ENCODE measurements at regions not wholly inside any gene's neighbourhood (a gene's known extent, or its start where the extent isn't known, plus 50 kb on each side); places are given as distances from the start of the nearest gene placed in this dataset.

GRCh38 chr4:148944839-148945219 lies 502.6 kb upstream of the NR3C2 start:
- H3K9me3 Mint-ChIP-seq (ENCODE audit: unreplicated experiment): no peaks in the 10 kb centered on the region
- no peaks in the 10 kb centered on the region for H3K4me1 Mint-ChIP-seq (ENCODE audit: low read depth, unreplicated experiment)
- no peak for TF ChIP-seq CTCF (IDR thresholded peaks at IDR 0.05; ENCODE audit: insufficient read depth in 1 of 2, low read depth in 1 of 2, low read length in 1 of 2, severe bottlenecking in 1 of 2, unreplicated experiment in 1 of 2)
- no TSS peak for BruUV-seq (replicated peaks)
- no peaks in the 10 kb centered on the region for H3K27me3 Mint-ChIP-seq (ENCODE audit: insufficient read depth, unreplicated experiment)
- no peaks in the 10 kb centered on the region for H3K36me3 Mint-ChIP-seq (ENCODE audit: insufficient read depth, unreplicated experiment)
- Histone ChIP-seq H3K36me3 (ENCODE audit: control insufficient read depth, insufficient read depth, low read length) (no peaks in the 10 kb centered on the region), H3K9me3 (no peaks in the 10 kb centered on the region), H3K4me1 (no peaks in the 10 kb centered on the region), H3K4me3 (ENCODE audit: low read depth, low read length) (no peak overlapping the region), H3K27me3 (replicated peaks; ENCODE audit: control insufficient read depth, insufficient read depth, low read length) (no peaks in the 10 kb centered on the region)
- DNase-seq: no peak
- H3K27ac Mint-ChIP-seq (ENCODE audit: unreplicated experiment): no peak overlapping the region
- no peak overlapping the region for H3K4me3 Mint-ChIP-seq (ENCODE audit: unreplicated experiment)
- POLR2A ChIA-PET: no interaction called here
- intact Hi-C loops (cut with micrococcal nuclease; ENCODE audit: unreplicated experiment): no loop called here
- CTCF ChIA-PET: no interaction called here

GRCh38 chr4:148944136-148944838 lies 502.1 kb upstream of the NR3C2 start:
- Histone ChIP-seq H3K4me1 (no peaks in the 10 kb centered on the region), H3K27me3 (replicated peaks; ENCODE audit: control insufficient read depth, insufficient read depth, low read length) (no peaks in the 10 kb centered on the region), H3K36me3 (ENCODE audit: control insufficient read depth, insufficient read depth, low read length) (no peaks in the 10 kb centered on the region), H3K4me3 (ENCODE audit: low read depth, low read length) (no peak overlapping the region), H3K9me3 (no peaks in the 10 kb centered on the region)
- Mint-ChIP-seq H3K9me3 (ENCODE audit: unreplicated experiment) (no peaks in the 10 kb centered on the region), H3K4me3 (ENCODE audit: unreplicated experiment) (no peak overlapping the region), H3K27ac (ENCODE audit: unreplicated experiment) (no peak overlapping the region), H3K4me1 (ENCODE audit: low read depth, unreplicated experiment) (no peaks in the 10 kb centered on the region), H3K36me3 (ENCODE audit: insufficient read depth, unreplicated experiment) (no peaks in the 10 kb centered on the region), H3K27me3 (ENCODE audit: insufficient read depth, unreplicated experiment) (peaks cover 4% of the 10 kb centered on the region)
- no TSS peak for BruUV-seq (replicated peaks)
- ChIA-PET CTCF (no interaction called here), POLR2A (no interaction called here)
- DNase-seq: no peak
- intact Hi-C loops (cut with micrococcal nuclease; ENCODE audit: unreplicated experiment): no loop called here
- no peak for TF ChIP-seq CTCF (IDR thresholded peaks at IDR 0.05; ENCODE audit: insufficient read depth in 1 of 2, low read depth in 1 of 2, low read length in 1 of 2, severe bottlenecking in 1 of 2, unreplicated experiment in 1 of 2)

GRCh38 chr4:148934926-148935578 lies 492.8 kb upstream of the NR3C2 start:
- Mint-ChIP-seq H3K27ac (ENCODE audit: unreplicated experiment) (no peak overlapping the region), H3K9me3 (ENCODE audit: unreplicated experiment) (peaks cover 15% of the 10 kb centered on the region), H3K4me3 (ENCODE audit: unreplicated experiment) (no peak overlapping the region), H3K4me1 (ENCODE audit: low read depth, unreplicated experiment) (no peaks in the 10 kb centered on the region), H3K27me3 (ENCODE audit: insufficient read depth, unreplicated experiment) (peaks cover 23% of the 10 kb centered on the region), H3K36me3 (ENCODE audit: insufficient read depth, unreplicated experiment) (no peaks in the 10 kb centered on the region)
- Histone ChIP-seq H3K4me1 (no peaks in the 10 kb centered on the region), H3K4me3 (ENCODE audit: low read depth, low read length) (no peak overlapping the region), H3K27me3 (replicated peaks; ENCODE audit: control insufficient read depth, insufficient read depth, low read length) (no peaks in the 10 kb centered on the region), H3K36me3 (ENCODE audit: control insufficient read depth, insufficient read depth, low read length) (no peaks in the 10 kb centered on the region), H3K9me3 (no peaks in the 10 kb centered on the region)
- ChIA-PET CTCF (no interaction called here), POLR2A (no interaction called here)
- no peak for DNase-seq
- BruUV-seq (replicated peaks): no TSS peak
- no peak for TF ChIP-seq CTCF (IDR thresholded peaks at IDR 0.05; ENCODE audit: insufficient read depth in 1 of 2, low read depth in 1 of 2, low read length in 1 of 2, severe bottlenecking in 1 of 2, unreplicated experiment in 1 of 2)
- intact Hi-C loops (cut with micrococcal nuclease; ENCODE audit: unreplicated experiment): no loop called here
